Bronchial epithelial cell (primary cell): ENCODE measurements at regions not wholly inside any gene's neighbourhood (a gene's known extent, or its start where the extent isn't known, plus 50 kb on each side); places are given as distances from the start of the nearest gene placed in this dataset.
A peak's percentile ranks its signal among the peaks of the same experiment; 100 is the strongest.
"Not testable (repeated sequence)": the region's sequence is repeated elsewhere in the genome, so short reads cannot be mapped to it uniquely, and the experiment has no call there.

Experiments
- DNase-seq: peaks from one replicate; pipeline ENCODE4 v3.0.0-alpha.2; 2010; ENCODE audit warnings: low read depth
- FAIRE-seq: peaks from 2 replicates; lab custom pipeline; 2011; peaks lifted over from hg19 to GRCh38; lab: Jason Lieb, UNC
- H3K27me3 ChIP-seq: 2 replicates; pipeline ENCODE4 v1.5.1; 2011; ENCODE audit warnings: low read length; ENCODE audit not compliant: control insufficient read depth, insufficient read depth
- H3K36me3 ChIP-seq: 2 replicates; pipeline ENCODE4 v1.5.1; 2011; ENCODE audit warnings: low read length; ENCODE audit not compliant: control insufficient read depth, insufficient read depth
- H3K4me3 ChIP-seq: 2 replicates; pipeline ENCODE4 v1.5.1; 2011; ENCODE audit warnings: mild to moderate bottlenecking, low read depth, low read length, control low read depth
- CTCF ChIP-seq: IDR thresholded peaks from 2 replicates; pipeline ENCODE4 v1.5.1; 2011; ENCODE audit warnings: mild to moderate bottlenecking, moderate library complexity, low read length, control low read depth, inconsistent platforms; ENCODE audit not compliant: insufficient read depth, severe bottlenecking

GRCh38 chr3:5699811-5700210, 512.3 kb downstream of the EDEM1 start:
- DNase-seq (no peak), FAIRE-seq (no peak)
- Histone ChIP-seq H3K36me3 (no peaks in the 10 kb centered on the region), H3K27me3 (no peaks in the 10 kb centered on the region), H3K4me3 (no peak overlapping the region)
- no peak for TF ChIP-seq CTCF

- not testable (repeated sequence) for H3K4me3 ChIP-seq, H3K27me3 ChIP-seq, H3K36me3 ChIP-seq, FAIRE-seq
- DNase-seq = peak; percentile 15
These were observed 513.5 kb downstream of the EDEM1 start for GRCh38 chr3:5701005-5701404.

GRCh38 chr3:5707794-5708193, 520.3 kb downstream of the EDEM1 start:
- Histone ChIP-seq H3K27me3 (no peaks in the 10 kb centered on the region), H3K36me3 (no peaks in the 10 kb centered on the region), H3K4me3 (no peak overlapping the region)
- no peak for FAIRE-seq
- TF ChIP-seq CTCF = no peak
- DNase-seq = no peak

GRCh38 chr3:5709714-5710113, 522.2 kb downstream of the EDEM1 start:
- no peak for DNase-seq
- no peak for FAIRE-seq
- no peaks in the 10 kb centered on the region for H3K36me3 ChIP-seq
- H3K4me3 ChIP-seq = no peak overlapping the region
- no peaks in the 10 kb centered on the region for H3K27me3 ChIP-seq
- no peak for TF ChIP-seq CTCF

- DNase-seq (no peak), FAIRE-seq (no peak)
- Histone ChIP-seq H3K36me3 (no peaks in the 10 kb centered on the region), H3K27me3 (no peaks in the 10 kb centered on the region), H3K4me3 (no peak overlapping the region)
- TF ChIP-seq CTCF = no peak
These were observed 523.2 kb downstream of the EDEM1 start for GRCh38 chr3:5710718-5711117.

GRCh38 chr3:5717254-5717653, 529.7 kb downstream of the EDEM1 start:
- no peaks in the 10 kb centered on the region for H3K36me3 ChIP-seq
- no peak overlapping the region for H3K4me3 ChIP-seq
- TF ChIP-seq CTCF = no peak
- H3K27me3 ChIP-seq = no peaks in the 10 kb centered on the region
- FAIRE-seq (no peak), DNase-seq (no peak)

GRCh38 chr3:5719668-5720067, 532.2 kb downstream of the EDEM1 start:
- not testable (repeated sequence) for H3K36me3 ChIP-seq, H3K27me3 ChIP-seq, FAIRE-seq, H3K4me3 ChIP-seq, DNase-seq
